HCT116 (cell line): ENCODE measurements at regions not wholly inside any gene's neighbourhood (a gene's known extent, or its start where the extent isn't known, plus 50 kb on each side); places are given as distances from the start of the nearest gene placed in this dataset.

Source experiments
- ATAC-seq: fragments of 200-7000 bp; cut with Tn5 transposase; 2 replicates; pipeline ENCODE4 v1.9.1; 2020; ENCODE audit warnings: mild to moderate bottlenecking, moderate library complexity
- BruUV-seq: library from RNA; stranded (reverse); fragments of 400-500 nt; replicated peaks from 2 replicates; lab custom pipeline; 2021; lab: Mats Ljungman, UMichigan
- CTCF ChIA-PET: fragments of 300-600 bp; sonication (Branson Sonifier 250); formaldehyde crosslinking; loops from one replicate; lab custom pipeline; 2021; ENCODE audit warnings: antibody characterized with exemption; lab: Charles Lee
- POLR2A ChIA-PET: fragments of 300-600, 350-600 bp; sonication (Branson Sonifier 250); formaldehyde crosslinking; loops from one replicate; lab custom pipeline; 2021; ENCODE audit warnings: antibody characterized with exemption; lab: Charles Lee
- RAD21 ChIA-PET, 2 experiments: fragments of 300-600 bp; sonication (Branson Sonifier 250); formaldehyde crosslinking; loops; one replicate each; lab custom pipeline; 2023; ENCODE audit warnings: low total read pairs in 2 of 2; ENCODE audit not compliant: uncharacterized antibody in 2 of 2, unreplicated experiment in 2 of 2, low non-redundant PET in 1 of 2; lab: Charles Lee
- DNase-seq: peaks from one replicate; pipeline ENCODE4 v3.0.0-alpha.2; 2010; ENCODE audit warnings: low read depth, low spot score
- H2AFZ ChIP-seq: fragments of 200-600 bp; shearing (Covaris generic), sonication (generic); 2 replicates; pipeline ENCODE4 v1.6.1; 2017; ENCODE audit warnings: low read depth, mixed run types, mixed read lengths, antibody characterized with exemption, low read length; ENCODE audit not compliant: poor library complexity, severe bottlenecking
- H3K27ac ChIP-seq: 2 replicates; pipeline ENCODE4 v1.5.1; 2012; ENCODE audit warnings: low read depth, low read length
- H3K27me3 ChIP-seq: fragments of 200-600 bp; sonication (generic); 2 replicates; pipeline ENCODE4 v1.6.1; 2016; ENCODE audit warnings: mixed run types, low read length, mixed read lengths; ENCODE audit not compliant: insufficient read depth
- H3K36me3 ChIP-seq, 2 experiments: fragments of 200-500 bp in 1 of 2; fragments of 200-600 bp in 1 of 2; sonication (Bioruptor generic) in 1 of 2; sonication (generic) in 1 of 2; 2 replicates each; pipeline versions ENCODE4 v1.5.1 to v1.6.1; 2014 to 2016; ENCODE audit warnings: low read length in 2 of 2, inconsistent platforms in 1 of 2, mixed read lengths in 1 of 2, mixed run types in 1 of 2; ENCODE audit not compliant: insufficient read depth in 2 of 2, control insufficient read depth in 1 of 2
- H3K4me1 ChIP-seq, 2 experiments: fragments of 200-600 bp in 1 of 2; sonication (generic) in 1 of 2; 2 replicates each; pipeline versions ENCODE4 v1.5.1 to v1.6.1; 2012 to 2017; ENCODE audit warnings: low read length in 2 of 2, inconsistent platforms in 1 of 2, mild to moderate bottlenecking in 1 of 2, mixed read lengths in 1 of 2, mixed run types in 1 of 2, moderate library complexity in 1 of 2; ENCODE audit not compliant: insufficient read depth in 2 of 2, control insufficient read depth in 1 of 2
- H3K4me2 ChIP-seq: fragments of 200-600 bp; sonication (generic); 2 replicates; pipeline ENCODE4 v1.6.1; 2017; ENCODE audit warnings: mixed run types, low read length, mixed read lengths
- H3K4me3 ChIP-seq, 2 experiments: fragments of 200-600 bp in 1 of 2; sonication (generic) in 1 of 2; replicated peaks in 1 of 2; 2 replicates each; pipeline ENCODE4 v1.5.1; 2011 to 2016; ENCODE audit warnings: low read length in 2 of 2, control low read depth in 1 of 2, low read depth in 1 of 2, mild to moderate bottlenecking in 1 of 2, mixed read lengths in 1 of 2, mixed run types in 1 of 2
- H3K79me2 ChIP-seq: fragments of 200-600 bp; sonication (generic); 2 replicates; pipeline ENCODE4 v1.6.1; 2017; ENCODE audit warnings: mild to moderate bottlenecking, mixed run types, low read length, moderate library complexity, mixed read lengths; ENCODE audit not compliant: insufficient read depth
- H3K9ac ChIP-seq: fragments of 200-600 bp; sonication (generic); 2 replicates; pipeline ENCODE4 v1.6.1; 2016; ENCODE audit warnings: low read length, mixed read lengths
- H3K9me2 ChIP-seq: fragments of 200-600 bp; sonication (generic), shearing (Covaris generic); 2 replicates; pipeline ENCODE4 v1.6.1; 2017; ENCODE audit warnings: mixed run types, mild to moderate bottlenecking, moderate library complexity; ENCODE audit not compliant: insufficient read depth
- H3K9me3 ChIP-seq, 2 experiments: fragments of 200-500 bp in 1 of 2; fragments of 200-600 bp in 1 of 2; sonication (Bioruptor generic) in 1 of 2; sonication (generic) in 1 of 2; 2 replicates each; pipeline ENCODE4 v1.6.1; 2014 to 2017; ENCODE audit warnings: low read length in 2 of 2, mixed read lengths in 2 of 2, inconsistent platforms in 1 of 2, low read depth in 1 of 2, mild to moderate bottlenecking in 1 of 2, mixed run types in 1 of 2, moderate library complexity in 1 of 2; ENCODE audit not compliant: control insufficient read depth in 1 of 2, insufficient read depth in 1 of 2
- H4K20me1 ChIP-seq: fragments of 200-600 bp; sonication (generic), shearing (Covaris generic); 2 replicates; pipeline ENCODE4 v1.6.1; 2017; ENCODE audit warnings: mixed run types, mild to moderate bottlenecking, moderate library complexity; ENCODE audit not compliant: insufficient read depth
- ATF3 ChIP-seq: IDR thresholded peaks from 2 replicates; pipeline ENCODE4 v1.6.1; 2012
- CTCF ChIP-seq, 3 experiments: fragments of 200-600 bp in 1 of 3; sonication (generic) in 1 of 3; IDR thresholded peaks in 2 of 3; conservative IDR thresholded peaks in 1 of 3; 2 replicates each; pipeline ENCODE4 v1.5.1; 2012 to 2017; ENCODE audit warnings: low read depth in 2 of 3, low read length in 2 of 3, antibody characterized with exemption in 1 of 3, borderline replicate concordance in 1 of 3, control low read depth in 1 of 3, mild to moderate bottlenecking in 1 of 3, mixed read lengths in 1 of 3, mixed run types in 1 of 3, moderate library complexity in 1 of 3; ENCODE audit not compliant: insufficient read depth in 1 of 3
- EGR1 ChIP-seq: IDR thresholded peaks from 2 replicates; pipeline ENCODE4 v1.6.1; 2012; ENCODE audit warnings: low read depth
- ELF1 ChIP-seq: IDR thresholded peaks from 2 replicates; pipeline ENCODE4 v1.6.1; 2012; ENCODE audit warnings: low read depth, borderline replicate concordance
- FOSL1 ChIP-seq: IDR thresholded peaks from 2 replicates; pipeline ENCODE4 v1.6.1; 2012; ENCODE audit warnings: low read depth
- JUND ChIP-seq: IDR thresholded peaks from 2 replicates; pipeline ENCODE4 v1.6.1; 2012
- MAX ChIP-seq: IDR thresholded peaks from 2 replicates; pipeline ENCODE4 v1.6.1; 2012
- POLR2A ChIP-seq: IDR thresholded peaks from 2 replicates; pipeline ENCODE4 v1.7.0; 2011; ENCODE audit warnings: borderline replicate concordance; ENCODE audit not compliant: insufficient read depth, insufficient read length; ENCODE audit errors: extremely low read depth
- REST ChIP-seq: IDR thresholded peaks from 2 replicates; pipeline ENCODE4 v1.6.1; 2012; ENCODE audit warnings: low read depth
- SIN3A ChIP-seq: IDR thresholded peaks from 2 replicates; pipeline ENCODE4 v1.6.1; 2012; ENCODE audit warnings: low read depth
- SP1 ChIP-seq: IDR thresholded peaks from 2 replicates; pipeline ENCODE4 v1.6.1; 2012; ENCODE audit warnings: low read depth
- SRF ChIP-seq: IDR thresholded peaks from 2 replicates; pipeline ENCODE4 v1.6.1; 2012; ENCODE audit warnings: low read depth
- YY1 ChIP-seq: IDR thresholded peaks from 2 replicates; pipeline ENCODE4 v1.6.1; 2011; ENCODE audit warnings: low read length, low read depth, moderate library complexity, mild to moderate bottlenecking; ENCODE audit not compliant: insufficient replicate concordance; ENCODE audit errors: extremely low read depth
- ZBTB33 ChIP-seq: IDR thresholded peaks from 2 replicates; pipeline ENCODE4 v1.6.1; 2011; ENCODE audit warnings: mild to moderate bottlenecking, low read length, moderate library complexity; ENCODE audit not compliant: insufficient replicate concordance; ENCODE audit errors: extremely low read depth
- ZFX ChIP-seq: fragments of 450-650 bp; IDR thresholded peaks from 2 replicates; pipeline ENCODE4 v1.6.1; 2017
- ZNF274 ChIP-seq: fragments of 200-500 bp; sonication (Bioruptor generic); IDR thresholded peaks from 2 replicates; pipeline ENCODE4 v1.6.1; 2014; ENCODE audit warnings: mild to moderate bottlenecking, low read depth, low read length, inconsistent platforms
- intact Hi-C: fragments of 100-400 bp; cut with micrococcal nuclease; formaldehyde crosslinking; loops from 2 replicates; pipeline ENCODE4 v1.10.0; 2022

GRCh38 chr4:101670370-101670769, 120.2 kb upstream of the BANK1 start:
- DNase-seq: no peak
- Histone ChIP-seq H3K36me3 (no peaks in the 10 kb centered on the region), H3K4me2 (no peak overlapping the region), H3K27me3 (no peaks in the 10 kb centered on the region), H3K4me3 (no peak overlapping the region), H3K9ac (no peak overlapping the region), H3K9me2 (no peaks in the 10 kb centered on the region), H3K4me1 (no peaks in the 10 kb centered on the region), H3K79me2 (no peaks in the 10 kb centered on the region), H2AFZ (no peak overlapping the region), H3K27ac (no peak overlapping the region)
- BruUV-seq: no TSS peak
- POLR2A ChIA-PET: no interaction called here
- no peak for ATAC-seq
- TF ChIP-seq SIN3A (no peak), ZFX (no peak), ELF1 (no peak), SRF (no peak), ZNF274 (no peak), MAX (no peak), CTCF (IDR thresholded peaks at IDR 0.05 in 2 of 3, conservative IDR thresholded peaks at IDR 0.05 in 1 of 3; ENCODE audit: borderline replicate concordance in 1 of 3, insufficient read depth in 1 of 3, low read depth in 2 of 3, low read length in 2 of 3) (no peak), FOSL1 (no peak), JUND (no peak), EGR1 (no peak), ATF3 (no peak), POLR2A (no peak), ZBTB33 (no peak), REST (no peak), SP1 (no peak), YY1 (no peak)
- TF ChIP-seq, all 23 proteins: peak for 0
- CTCF ChIA-PET: no interaction called here
- Histone ChIP-seq H3K9me3 (no peaks in the 10 kb centered on the region), H4K20me1 (no peaks in the 10 kb centered on the region)
- intact Hi-C loops: no loop called here
- RAD21 ChIA-PET: no interaction called here
